ENCODE measurements at regions not wholly inside any gene's neighbourhood (a gene's known extent, or its start where the extent isn't known, plus 50 kb on each side); places are given as distances from the start of the nearest gene placed in this dataset.
A peak's percentile ranks its signal among the peaks of the same experiment; 100 is the strongest.

GRCh38 chr2:226426292-226426736 lies 373.3 kb downstream of the IRS1 start:
- no peak for DNase-seq

DNA sequence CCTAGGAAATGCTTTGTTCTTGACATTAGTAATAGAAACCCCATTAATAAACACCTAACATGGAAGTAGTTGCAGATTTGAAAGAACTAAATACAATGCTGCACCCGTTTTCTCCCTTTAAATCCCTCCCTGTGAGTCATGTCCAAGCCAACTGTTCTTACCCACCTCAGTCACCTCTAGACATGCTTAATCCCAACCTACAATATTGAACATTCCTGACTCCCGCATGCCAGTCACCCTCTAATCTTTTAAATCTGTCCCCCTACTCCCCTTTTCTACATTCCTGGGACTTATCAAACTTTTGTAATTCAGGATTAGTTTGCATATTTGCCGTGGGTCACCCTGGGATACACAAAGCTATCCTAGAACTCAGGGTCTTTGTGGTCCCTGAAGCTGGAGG lies 374.6 kb downstream of the IRS1 start:
- no peak for DNase-seq

DNA sequence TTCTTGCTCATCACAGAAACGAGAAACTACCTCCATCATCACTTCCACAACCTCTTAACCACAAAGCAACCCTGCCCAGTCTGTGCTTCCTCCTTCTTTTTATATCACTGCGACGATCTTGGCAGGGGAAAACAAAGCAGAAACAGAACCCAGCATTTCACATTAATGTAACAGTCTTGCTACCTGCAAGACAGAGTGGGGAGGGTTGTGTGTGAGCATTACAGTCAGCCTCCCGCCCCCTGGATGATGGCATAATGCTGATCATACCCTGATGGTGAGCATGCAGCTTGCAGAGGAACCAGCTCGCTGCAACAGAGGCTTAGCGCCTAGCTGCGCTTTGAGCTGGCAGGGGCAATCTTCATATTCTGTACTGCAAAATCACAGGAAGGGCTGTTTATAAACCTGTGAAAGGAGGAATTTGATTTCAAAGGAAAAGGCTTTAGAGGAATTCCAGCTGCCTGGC lies 376.1 kb downstream of the IRS1 start:
- peak in 1 of 2 donors; percentile 11 for DNase-seq

DNA sequence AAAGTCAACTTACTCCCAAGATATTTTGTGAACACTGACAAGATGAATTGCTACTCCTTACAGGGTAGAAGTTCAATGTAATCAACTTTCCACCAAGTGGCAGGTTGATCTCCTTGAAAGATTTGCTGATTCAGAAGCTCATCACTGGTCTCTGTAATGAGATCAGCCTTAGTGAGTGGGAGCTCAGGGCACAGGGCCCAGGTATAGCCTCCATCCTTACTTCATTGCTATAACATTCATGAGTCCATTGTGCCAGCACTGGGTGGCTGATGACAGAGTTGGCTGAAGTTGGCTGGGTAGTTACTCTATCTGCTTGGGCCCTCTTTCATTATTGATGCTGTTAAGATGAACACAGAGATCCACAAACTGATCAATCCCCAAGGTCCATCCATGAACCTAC lies 379.0 kb downstream of the IRS1 start:
- no peak for DNase-seq

GRCh38 chr2:226418521-226418920 lies 381.1 kb downstream of the IRS1 start:
- DNase-seq = no peak

DNA sequence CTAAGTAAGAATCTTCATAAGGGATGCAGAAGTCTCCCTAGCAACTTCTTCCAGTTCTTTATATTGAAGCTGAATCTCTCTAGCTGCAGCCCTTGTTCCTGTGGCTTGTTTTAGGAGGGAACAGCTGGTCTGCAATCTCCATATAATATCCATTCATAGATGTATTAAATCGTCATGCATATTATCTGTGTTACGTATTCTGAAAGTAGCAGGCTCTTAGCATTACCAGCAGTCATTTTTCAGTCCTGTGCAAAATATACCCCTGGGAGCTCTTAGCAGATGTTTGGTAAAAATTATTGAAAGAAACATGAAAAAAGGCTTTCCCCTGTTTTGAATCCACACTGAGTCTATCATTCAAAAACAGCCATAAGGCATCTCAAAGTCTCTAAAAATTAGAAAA lies 385.3 kb downstream of the IRS1 start:
- DNase-seq = no peak

DNA sequence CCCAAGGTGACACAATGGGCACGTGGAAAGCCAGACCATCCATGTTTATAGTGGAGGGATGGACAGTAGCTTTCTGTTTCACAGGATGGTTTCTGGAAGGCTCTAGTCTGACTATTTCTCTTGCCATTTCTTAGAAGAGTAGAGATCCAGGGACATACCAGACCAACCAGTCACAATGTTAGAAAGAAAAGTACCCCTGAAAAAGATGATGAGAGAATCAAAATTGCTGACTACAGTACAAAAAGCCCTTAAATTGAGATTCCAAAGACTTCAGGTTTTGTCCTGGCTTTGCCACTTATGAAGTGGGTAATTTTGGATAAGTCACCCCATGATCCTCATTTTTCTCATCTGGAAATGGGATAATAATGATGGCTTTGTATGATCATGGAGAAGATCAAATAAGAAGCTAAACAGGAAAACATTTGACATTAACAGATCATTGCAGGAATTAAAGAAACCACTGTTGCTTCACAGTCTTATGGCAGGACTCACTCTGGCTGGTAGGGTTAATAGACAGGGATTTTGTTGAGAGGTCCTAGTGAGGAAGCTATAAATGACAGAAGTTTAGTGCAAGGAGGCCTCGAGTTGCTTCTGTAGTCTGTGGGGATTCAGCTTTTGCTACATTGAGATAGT lies 386.0 kb downstream of the IRS1 start:
- no peak for DNase-seq

DNA sequence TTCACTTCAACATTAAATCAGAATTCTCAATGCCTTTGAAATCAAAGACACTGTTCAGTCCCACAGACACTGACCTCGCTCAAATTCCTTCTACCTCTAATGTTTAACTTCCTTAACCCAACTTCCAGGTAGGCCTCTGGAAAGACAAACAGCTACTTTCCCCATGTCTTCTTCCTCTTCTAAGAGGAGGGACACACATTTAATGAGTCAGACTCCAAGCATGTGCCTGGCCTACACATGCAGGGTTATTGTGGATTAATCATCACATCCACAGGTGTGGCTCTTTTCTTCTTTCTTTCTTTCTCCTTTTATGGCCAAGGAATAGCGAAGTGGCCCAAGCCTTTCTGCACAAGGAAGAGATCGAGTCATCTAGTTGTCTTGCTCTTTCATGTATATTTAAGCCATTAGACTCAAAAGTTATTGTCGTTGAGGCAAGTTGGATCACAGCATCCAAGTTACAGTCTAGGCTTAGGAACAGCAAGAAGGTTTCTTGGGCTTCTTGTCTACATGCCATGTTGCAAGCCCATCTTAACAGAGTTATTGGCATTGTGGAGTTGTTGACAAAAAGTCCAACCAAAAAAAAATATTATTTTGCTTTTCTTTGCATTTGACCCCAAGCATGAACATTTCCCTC lies 387.8 kb downstream of the IRS1 start:
- DNase-seq = no peak

- DNase-seq = no peak
Measured at GRCh38 chr2:226411205-226411604, 388.4 kb downstream of the IRS1 start.

GRCh38 chr2:226410247-226410835 lies 389.3 kb downstream of the IRS1 start:
- DNase-seq = no peak

GRCh38 chr2:226409134-226409533 lies 390.5 kb downstream of the IRS1 start:
- no peak for DNase-seq

GRCh38 chr2:226408141-226408540 lies 391.5 kb downstream of the IRS1 start:
- no peak for DNase-seq

DNA sequence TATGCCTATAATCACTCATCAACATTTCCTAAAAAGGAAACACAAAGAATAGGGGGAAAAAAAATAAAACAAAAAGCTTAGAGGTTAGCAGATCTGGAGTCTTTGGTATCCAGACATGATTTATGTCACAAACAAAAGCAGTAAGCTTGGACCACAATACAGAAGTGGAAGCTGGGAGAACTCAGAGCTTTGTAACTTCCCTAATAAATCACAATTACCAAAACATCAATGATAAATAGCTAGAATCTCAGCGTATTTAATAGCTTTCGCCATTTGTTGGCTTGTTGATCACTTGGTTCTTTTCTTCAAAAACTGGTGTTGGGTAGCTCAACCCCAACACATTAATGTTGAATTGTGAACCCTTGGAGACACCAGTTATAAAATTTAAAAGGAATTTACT lies 392.5 kb downstream of the IRS1 start:
- no peak for DNase-seq

GRCh38 chr2:226405465-226405864 lies 394.2 kb downstream of the IRS1 start:
- DNase-seq = no peak

DNA sequence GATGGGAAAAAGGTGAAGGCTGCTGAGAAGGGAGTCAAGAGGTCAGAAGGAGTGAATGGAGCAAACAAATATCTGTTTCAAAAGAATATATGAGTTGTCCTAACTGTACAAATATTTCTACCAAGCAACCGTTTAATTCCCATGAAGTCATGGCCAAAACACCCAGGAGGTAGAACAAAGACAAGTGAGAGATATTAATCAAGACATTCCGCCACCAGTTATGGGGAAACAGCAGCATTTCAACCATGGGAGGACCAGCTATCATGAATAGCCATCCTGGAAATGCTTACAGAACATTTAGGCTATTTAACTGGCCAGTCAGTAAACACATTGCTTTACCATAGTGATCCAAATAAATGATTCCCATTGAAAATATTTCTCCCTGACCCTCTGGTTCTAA lies 396.3 kb downstream of the IRS1 start:
- no peak for DNase-seq

- DNase-seq = no peak
Measured at GRCh38 chr2:226399006-226399405, 400.6 kb downstream of the IRS1 start.

DNA sequence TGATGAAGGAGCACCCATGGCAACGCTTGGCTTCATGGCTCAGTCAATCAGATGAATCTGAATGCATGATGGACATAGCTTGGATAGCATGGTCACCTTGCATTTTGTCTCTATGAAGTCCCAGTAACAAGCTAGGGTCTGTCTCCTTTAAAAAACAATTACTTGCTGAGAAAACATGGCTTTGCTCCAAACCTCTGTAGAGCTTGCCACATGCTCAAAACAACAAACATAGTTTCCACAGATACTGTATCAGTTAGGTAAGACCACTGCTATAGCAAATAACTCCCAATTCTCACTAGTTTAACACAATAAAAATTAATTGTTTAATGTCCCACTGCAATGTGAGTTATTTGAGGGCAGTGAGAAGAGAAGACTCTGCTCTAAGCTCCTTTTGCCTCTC lies 401.0 kb downstream of the IRS1 start:
- no peak for DNase-seq

GRCh38 chr2:226396541-226396940 lies 403.1 kb downstream of the IRS1 start:
- no peak for DNase-seq

- no peak for DNase-seq
Measured at GRCh38 chr2:226387499-226387942, 412.1 kb downstream of the IRS1 start.

GRCh38 chr2:226383461-226383860 lies 416.2 kb downstream of the IRS1 start:
- DNase-seq = no peak

GRCh38 chr2:226380679-226381078 lies 418.9 kb downstream of the IRS1 start:
- DNase-seq = no peak

DNA sequence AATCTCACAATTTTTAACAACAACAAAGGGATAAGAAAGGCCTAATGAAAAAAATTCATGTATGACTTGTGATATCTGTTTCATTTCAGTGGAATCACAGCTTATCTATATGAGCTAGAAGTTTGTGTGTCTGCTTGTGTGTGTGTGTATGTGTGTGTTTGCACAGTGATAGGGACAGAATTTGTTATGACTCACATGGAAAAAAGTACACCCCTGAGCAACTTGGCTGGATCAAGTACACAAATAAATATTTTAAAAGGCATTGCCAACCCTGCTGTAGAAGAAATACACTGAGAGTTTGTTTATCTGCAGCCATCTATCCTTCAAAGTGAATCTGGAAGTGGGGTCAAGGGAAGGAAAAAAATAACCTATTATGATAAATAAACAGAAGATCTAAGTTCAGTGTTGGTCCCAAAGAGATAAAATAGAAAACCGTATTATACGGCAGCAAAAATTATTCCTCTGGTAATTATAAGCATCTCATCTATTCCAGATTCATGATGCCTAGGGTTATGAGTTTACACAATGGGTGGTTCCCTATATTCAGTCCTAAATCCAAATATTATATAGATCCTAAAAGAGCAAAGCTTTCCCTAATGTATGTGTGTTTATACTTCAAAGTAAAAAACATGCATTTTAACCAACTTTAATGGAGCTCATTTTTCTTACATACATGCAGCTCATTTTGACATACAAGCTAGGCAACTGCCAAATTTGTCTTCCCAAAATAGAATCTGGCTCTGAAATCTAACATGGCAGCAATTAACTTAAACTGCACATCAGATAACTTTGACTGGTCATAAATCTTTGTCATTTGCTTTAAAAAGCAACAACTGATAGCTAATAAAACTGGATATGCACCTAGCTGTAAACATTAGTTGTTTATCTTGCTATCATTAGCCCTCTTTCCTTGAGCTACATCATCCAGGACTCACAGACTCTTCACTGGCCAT lies 420.6 kb downstream of the IRS1 start:
- DNase-seq = no peak

DNA sequence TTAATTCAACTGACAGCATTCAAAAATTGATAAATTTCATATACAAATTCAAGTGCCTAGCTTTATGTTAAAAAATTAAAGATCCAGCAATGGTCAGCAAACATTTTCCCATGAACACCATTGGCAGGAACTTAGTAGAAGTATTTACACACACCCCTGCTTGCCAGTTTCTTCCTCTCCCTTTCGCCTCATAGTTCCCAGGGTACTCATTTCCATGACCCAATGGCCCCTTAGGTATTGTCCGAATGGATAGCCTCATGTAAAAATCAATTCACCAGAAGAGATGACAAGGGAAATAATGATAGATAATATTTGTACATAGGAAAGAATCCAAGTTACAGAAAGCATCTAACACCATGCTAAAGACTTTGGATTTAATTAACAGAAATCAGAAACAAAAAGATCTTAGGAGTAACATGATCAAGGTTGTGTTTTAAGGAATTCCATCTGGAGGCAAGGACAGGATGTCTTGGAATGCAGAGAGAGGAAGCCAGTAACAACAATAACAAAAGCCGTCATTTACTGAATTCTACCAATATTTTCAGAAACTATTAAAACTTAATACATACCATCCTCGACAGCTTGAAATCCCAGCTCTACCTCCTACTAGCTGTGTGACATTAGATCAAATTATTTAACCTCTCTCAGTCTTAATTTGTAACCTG lies 423.0 kb downstream of the IRS1 start:
- DNase-seq = no peak

Data from hippocampal formation (tissue), 2 donors.